HG02870 (cell line): ENCODE measurements at regions not wholly inside any gene's neighbourhood (a gene's known extent, or its start where the extent isn't known, plus 50 kb on each side); places are given as distances from the start of the nearest gene placed in this dataset.
"Not testable (repeated sequence)": the region's sequence is repeated elsewhere in the genome, so short reads cannot be mapped to it uniquely, and the experiment has no call there.

ENCODE experiments used
- ATAC-seq: cut with Tn5 transposase; IDR thresholded peaks from one replicate; pipeline ENCODE4 v1.9.1; 2021; ENCODE audit warnings: mild to moderate bottlenecking, moderate library complexity; ENCODE audit not compliant: unreplicated experiment

DNA sequence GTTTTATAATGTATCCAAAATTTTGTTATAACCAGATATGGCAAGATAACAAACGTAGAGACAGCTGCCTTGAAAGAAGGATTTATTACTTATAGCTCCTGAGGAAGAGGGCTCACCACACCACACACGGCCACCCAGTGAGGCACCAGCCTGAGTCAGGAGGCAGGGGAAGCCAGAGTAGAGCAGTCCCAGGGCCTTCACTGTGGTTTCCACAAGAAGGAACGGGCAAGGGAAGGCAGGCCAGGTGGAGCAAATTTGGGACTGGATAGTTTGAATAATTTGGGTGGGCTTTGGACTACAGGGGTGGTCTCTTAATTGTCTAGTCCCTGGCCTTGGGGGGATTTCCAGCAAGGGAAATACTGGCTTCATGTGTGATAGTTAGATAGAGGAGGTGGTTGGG lies 72.5 kb downstream of the RRAGC start:
- ATAC-seq: no peak

DNA sequence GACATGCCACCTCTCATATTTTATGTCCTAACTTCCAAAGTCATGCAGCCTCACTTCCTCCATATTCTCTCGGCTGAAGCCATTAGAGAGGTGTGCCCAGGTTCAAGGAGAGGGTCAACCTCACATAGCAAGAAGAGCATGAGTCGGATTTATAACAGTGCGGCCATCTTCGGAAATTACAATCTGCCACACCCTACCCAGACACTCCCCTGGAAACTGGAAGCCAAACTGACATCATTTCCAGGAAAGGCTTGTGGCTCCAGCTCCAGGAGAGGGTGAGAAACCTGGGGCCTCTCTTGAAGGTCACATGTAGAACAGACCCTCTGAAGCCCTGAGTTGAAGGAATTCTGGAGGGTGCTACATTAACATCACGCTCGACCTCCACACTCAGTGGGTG lies 73.5 kb downstream of the RRAGC start:
- no peak for ATAC-seq

DNA sequence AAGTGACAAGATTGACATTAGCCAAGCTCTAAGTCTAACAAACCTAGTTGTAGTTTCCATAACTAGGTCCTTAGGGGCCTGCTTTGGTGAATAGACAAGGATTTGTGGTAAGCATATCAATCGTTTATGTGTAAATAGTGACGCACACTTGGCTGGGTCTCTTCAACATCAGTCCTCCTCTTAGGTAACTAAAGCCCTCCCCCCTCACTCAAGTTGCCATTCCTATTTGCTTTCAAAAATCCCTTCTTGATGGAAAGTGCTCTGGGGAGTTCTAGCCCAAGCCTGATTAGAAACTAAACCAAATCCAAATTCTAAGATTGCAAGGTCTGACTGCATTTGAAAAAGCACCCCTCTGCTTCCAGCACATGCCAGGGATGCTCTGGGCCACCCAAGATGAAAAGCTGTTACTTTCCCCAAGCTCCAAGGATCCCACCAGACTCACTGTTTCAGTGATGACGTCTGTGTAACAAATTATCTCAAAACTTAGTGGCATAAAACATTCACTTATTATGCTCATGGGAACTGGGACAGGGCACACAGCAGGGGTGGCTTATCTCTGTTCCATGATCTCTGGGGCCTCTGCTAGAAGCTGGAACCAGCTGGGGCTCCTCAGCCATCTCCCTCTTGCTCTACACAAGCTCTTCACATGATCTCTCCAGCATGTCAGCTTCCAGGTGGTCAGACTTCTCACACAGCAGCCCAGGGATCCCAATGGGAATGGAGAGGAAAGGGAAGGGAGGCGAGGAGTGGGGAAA lies 74.1 kb downstream of the RRAGC start:
- no peak for ATAC-seq

DNA sequence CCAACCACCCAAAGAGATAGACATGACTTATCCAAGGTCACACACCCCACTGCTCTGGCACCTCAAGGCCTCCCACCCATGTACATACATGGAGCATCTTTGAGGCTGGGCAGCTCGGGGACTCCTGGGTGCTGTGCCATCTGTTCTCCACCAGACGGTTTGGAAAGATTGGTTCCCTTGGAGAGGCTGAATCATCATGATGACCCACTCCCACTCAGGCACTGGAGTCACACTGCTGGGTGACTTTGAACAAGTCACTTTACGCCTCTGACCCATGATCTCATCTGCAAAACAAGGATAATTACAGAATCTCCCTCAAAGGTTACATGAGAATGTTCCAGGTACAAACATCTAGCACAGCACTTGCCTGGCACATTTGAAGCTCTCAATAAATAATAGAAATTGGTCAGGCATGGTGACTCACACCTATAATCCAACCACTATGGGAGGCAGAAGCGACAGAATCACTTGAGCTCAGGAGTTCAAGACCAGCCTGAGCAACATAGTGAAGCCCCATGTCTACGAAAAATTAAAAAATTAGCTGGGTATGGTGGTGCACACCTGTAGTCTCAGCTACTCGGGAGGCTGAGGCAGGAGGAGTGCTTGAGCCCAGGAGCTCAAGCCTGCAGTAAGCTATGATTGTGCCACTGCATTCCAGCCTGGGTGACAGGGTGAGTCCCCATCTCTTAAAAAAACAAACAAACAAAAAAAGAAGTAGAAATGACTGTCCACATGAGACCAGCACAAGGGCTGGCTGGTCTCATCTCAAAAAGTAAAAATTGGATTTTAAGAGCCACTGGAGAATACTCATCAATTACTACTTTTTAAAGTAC lies 74.9 kb downstream of the RRAGC start:
- no peak for ATAC-seq

DNA sequence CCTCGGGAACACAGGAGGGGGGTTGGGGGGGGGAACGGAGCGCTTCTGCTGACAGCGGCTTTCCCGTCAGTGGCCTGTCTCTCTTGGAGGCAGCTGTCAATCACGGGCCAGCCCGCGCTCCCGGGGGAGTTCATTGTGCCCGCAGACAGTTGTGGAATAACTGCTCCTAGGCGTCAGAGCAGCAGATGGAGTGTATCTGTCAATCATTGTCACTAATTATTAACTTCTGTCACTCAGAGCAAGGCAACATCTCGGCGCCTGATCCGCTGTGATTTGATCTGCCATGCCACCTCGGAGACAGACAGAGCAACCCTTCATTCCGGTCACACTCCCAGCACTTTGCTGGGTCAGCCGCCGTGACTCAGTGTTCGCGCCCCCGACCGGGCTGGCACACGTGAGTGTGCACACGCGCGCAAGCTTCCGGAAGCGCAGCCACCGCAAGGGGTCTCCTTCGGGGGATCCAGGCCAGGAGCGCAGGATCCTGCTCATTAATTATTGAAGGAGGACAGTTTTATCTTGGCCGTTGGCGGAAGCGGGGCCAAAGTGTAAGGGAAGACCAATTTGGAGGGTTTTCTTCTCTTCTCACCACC lies 75.8 kb downstream of the RRAGC start:
- ATAC-seq: no peak

DNA sequence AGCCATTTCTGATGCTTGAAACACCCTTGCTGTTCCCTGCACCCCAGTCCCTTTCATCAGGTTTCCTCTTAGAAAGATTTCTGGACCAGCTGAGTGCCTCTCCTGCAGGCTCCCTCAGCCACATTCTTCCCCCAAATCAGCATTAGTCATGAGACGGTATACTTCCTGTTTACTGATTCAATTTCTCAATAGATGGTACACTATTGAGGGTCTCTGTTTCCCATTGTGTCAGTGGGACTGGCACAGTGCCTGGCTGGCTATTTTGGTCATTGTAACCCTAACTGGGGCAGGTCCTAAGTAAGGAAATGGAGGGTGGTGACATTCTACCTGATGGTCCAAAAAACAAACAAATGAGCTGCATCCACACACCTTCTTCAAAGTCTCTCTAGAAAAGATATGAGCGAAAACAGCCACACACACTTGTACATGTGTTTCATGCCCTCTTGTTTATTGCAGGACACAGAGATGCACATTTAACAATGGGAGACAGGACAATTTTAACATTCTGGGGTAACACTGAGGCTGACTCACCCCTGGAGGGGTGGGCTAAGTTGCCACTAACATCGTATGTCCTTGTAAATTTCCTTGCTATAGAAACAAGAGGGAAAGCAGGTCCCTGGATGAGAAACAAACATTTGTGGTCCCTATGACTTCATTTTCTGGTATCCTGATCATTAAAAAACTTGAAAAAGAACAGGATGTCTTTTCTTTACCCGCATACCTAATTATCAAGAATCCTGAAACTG lies 77.5 kb downstream of the RRAGC start:
- no peak for ATAC-seq

DNA sequence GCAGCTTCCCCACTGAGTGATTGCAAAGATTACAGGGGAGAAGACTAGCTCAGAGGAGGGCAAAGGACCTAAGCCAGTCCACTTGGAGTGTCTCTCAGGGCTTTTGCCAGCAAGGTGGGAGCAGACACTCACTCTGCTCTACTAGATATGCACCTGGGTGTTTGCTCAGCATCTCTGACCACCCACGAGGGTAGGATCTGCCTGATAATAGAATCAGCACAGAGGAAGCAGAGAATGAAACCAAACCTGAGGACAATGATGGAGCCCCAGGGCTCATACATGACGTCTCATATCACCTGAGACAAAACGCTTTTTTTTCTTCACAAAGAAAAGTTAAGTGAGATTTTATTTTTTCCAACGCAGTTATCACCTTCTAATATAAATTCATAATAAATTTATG lies 79.4 kb downstream of the RRAGC start:
- ATAC-seq: no peak

DNA sequence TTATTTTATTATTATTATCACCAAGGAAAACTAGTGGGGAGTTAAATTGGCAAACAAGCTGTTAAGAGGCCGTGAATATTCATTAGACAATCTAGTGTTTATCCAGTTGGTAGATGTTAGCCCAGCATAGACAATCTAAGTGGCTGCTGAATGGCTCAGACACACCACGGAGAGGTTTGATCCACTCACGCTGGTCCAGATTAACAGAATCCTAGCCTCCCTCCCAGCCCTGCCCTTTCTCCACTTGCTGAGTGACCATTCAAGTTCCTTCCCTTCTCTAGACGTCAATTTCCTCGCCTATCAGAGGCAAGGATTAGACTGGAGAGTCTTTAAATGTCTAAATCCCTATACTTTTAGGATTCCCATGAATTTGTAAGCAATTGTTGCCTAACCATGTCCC lies 80.1 kb downstream of the RRAGC start:
- ATAC-seq: no peak

DNA sequence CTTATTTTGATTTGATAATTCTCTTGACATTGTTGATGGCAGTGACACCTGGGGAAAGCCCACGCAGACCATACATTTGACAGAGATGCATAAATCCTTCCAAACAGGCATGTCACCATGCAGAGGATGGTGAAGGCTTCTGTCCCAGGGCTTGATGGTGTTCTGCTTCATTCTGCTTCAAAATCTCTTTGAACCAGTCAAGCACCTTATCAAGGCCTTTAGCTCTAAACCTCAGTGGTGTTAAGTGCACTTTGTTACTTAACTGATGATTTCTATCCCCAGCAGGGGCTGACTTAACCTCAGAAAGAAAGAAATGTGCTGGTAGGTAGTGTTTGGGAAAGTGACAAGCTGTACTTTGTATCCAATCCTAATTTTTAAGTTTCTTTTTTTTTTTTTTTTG lies 81.1 kb downstream of the RRAGC start:
- ATAC-seq: no peak

DNA sequence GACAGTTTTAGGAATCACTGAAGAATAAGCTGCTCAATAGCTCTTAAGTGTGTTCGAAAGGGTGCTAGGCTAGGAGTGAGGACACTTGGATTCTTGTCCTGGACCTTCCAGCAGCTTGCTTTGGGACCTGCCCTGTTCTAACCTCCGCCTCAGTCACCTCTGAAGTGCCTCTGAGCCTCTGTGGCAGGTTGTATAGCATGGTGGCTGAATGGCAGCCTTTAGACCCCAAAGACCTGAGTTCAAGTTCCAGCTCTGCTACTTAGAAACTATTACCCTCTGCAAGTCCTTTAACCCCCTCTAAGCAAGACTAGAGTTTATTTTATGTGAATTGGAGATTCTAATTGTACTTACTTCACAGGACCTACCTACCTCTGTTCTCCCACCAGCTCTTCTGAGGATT lies 81.5 kb downstream of the RRAGC start:
- ATAC-seq: no peak

DNA sequence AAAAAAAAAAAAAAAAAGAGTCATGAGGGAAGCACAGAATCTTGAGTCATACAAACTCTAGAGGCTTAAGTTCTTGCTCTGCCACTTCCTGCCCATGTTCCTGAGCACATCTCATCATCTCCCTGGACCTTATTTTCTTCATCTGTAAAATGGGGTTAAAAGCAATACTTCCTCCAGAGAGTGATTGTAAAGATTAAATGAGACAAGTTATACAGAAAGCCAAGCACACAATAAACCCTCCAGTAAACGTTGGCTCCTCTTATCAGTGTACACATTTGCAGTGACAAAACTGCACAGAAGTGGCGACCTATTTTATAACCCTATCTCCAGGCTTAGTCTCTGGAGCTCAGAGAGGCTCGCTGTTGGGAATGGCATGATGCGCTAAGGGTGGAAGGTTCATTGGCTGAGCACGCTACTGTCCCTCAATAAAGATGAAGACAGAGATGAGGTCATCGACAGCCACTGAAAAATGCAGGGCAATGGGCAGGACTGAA lies 82.1 kb downstream of the RRAGC start:
- ATAC-seq: no peak

DNA sequence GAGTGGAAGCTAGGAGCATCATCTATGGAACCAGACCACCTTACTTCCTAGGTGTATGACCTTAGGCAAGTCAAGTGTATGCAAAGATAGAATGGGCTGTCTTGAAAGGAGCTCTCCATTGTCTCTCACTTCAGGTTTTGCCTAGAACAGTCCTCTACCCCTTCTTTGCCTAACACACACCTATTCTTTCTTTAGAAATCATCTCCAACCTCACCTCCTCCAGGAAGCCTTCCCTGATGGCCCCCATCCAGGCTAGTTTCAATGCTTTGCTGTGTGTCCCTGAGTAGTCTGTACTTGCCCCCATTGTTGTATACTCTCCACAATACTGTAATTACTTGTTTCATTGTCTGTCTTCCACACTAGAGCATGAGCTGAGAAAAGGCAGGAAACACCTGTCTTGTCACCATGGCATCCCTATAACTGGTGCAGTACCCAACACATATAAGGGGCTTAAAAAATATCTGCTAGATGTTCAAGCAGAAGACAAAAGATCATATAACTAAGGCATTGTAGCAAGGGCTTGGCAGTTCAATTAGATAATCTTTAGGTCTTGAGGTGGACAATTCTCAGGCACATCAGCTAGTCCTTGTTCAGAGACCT lies 83.0 kb downstream of the RRAGC start:
- no peak for ATAC-seq

DNA sequence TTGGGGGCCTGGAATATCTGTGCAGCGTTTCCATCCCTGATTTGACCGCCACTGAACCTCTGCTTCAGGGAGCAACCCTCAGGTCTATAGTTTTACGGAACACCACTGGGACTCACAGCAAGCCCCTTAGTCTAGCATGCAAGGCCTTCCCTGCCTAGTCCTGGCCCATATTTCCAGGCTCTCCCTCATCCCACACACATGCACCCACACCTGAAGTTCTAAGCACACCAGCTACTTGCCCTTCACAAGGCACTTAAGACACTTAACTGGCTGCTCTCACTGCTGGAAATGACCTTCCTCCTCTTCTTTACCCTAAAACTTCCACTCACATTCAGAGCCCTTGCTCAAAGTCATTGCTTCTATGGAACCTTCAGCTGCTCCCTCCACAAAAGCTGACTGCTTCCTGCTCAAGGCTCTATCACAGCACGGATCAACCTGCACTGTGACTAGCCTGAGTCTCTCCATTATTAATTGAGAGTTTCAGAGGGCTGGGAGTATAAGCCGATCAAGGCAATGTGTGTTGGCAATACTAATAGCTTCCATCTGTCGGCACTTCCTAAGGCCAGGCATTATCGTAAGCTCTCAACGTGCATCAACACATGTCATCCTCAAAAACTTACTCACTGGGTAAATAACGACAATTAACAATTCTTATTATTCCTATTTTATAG lies 84.3 kb downstream of the RRAGC start:
- no peak for ATAC-seq

DNA sequence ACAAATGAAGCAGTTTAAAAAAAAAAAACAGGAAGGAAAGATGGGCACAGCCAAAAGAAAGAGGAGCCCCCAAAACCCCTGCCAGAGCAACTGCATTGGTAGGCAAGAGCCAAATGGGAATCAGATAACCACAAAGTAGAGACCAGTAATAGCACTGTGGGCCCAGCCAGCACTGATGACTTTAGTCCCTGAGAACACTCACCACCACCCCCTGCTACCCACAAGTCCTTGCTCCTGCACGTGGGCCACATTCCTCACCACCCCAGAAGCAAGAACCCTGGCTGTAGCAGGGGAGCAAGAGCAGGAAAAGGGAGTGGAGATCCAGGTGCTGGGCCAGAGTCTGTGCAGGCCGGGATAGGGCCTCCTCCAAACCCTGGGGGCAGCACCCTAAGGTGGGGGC lies 86.1 kb downstream of the RRAGC start:
- no peak for ATAC-seq

DNA sequence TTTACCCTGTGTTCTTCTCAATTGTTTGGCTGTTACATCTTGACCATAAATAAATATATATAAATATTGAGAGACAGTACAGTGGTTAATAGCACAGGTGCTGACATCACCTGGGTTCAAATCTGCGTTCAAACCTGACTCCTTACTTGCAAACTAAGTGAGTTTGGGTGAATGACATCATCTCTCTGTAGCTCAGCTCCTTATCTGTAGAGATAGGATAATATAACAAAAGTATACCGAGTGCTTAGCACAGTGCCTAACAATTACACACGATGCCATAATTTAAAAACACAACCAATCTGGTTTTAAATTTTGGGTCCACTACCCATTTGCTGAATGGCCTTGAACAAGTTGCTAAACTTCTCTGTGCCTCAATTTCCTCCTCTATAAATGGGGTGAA lies 86.6 kb downstream of the RRAGC start:
- no peak for ATAC-seq

DNA sequence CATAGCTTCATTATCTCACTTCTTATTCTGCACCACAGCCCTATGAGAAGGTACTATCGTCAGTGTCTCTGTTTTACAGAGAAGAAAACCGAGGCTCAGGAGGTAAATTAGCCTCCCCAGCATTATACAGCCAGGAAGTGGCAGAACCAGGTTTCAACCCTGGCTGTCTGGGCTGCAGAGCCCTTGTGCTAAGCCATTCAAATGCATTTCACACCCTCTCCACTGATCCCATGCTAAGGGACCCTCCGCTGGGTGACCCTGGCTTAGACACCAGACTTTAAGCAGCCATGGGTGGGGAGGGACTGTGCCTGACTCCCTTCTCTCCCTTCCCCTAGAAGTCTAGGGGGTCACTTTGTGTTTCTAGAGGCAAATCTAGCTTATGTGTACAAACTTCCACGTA lies 87.5 kb downstream of the RRAGC start:
- ATAC-seq: no peak

DNA sequence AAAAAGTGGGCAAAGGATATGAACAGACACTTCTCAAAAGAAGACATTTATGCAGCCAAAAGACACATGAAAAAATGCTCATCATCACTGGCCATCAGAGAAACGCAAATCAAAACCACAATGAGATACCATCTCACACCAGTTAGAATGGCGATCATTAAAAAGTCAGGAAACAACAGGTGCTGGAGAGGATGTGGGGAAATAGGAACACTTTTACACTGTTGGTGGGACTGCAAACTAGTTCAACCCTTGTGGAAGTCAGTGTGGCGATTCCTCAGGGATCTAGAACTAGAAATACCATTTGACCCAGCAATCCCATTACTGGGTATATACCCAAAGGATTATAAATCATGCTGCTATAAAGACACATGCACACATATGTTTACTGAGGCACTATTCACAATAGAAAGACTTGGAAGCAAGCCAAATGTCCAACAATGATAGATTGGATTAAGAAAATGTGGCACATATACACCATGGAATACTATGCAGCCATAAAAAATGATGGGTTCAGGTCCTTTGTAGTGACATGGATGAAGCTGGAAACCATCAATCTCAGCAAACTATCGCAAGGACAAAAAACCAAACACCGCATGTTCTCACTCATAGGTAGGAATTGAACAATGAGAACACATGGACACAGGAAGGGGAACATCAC lies 88.9 kb downstream of the RRAGC start:
- not testable (repeated sequence) for ATAC-seq

DNA sequence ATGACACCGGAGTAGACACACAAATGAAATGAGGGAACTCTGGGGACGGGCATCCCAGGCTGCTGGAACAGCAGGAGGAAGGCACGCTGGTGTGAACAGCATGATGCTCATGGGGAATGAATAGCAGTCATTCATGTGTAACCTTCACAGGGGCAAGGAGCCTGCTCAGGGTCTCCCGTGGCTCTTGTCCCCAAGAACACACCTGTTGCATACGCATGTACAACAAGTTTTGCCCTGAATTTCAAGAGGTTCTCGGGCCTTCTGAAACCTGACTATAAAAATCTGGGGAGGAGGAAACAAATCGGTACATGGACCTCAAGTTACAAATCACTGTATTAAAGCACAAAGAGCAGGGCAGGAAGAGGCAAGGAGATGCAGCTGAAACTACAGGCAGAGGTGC lies 93.4 kb downstream of the RRAGC start:
- ATAC-seq: no peak

DNA sequence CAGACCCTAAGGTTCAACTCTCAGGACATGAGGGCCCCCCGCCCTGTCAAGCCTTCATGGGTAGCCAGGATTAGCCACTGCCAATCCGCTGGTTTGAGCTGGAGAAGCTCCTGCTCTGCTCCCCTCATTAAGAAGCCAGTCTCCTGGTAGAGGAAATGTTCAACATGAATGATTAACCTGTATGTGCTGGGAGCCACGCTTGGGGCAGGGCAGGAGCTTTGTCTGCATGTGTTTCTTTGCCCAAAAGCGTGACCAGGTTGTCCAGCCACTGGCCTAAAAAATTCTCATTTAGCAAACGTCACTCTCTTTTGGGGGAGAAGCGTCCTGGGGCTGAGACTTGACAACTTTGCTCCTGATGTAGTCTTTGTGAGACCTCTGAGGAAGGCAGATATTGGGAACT lies 96.5 kb downstream of the RRAGC start:
- ATAC-seq: no peak

DNA sequence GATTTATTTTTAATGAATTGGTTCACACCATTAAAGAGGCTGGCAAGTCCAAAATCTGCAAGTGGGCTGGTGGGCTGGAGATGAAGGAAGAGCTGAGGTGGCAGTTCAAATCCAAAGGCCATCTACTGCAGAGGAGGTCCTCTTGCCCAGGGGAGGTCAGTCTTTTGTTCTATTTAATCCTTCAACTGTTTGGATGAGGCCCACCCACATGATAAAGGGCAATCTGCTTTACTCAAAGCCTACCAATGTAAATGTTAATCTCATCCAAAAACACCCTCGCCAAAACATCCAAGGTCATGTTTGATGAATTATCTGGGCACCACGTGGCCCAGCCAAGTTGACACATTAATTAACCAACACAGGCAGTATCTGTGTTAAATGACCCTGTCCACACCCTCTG lies 99.0 kb downstream of the RRAGC start:
- no peak for ATAC-seq
